ENCODE measurements at regions not wholly inside any gene's neighbourhood (a gene's known extent, or its start where the extent isn't known, plus 50 kb on each side); places are given as distances from the start of the nearest gene placed in this dataset.

- TF ChIP-seq RAD21 (IDR thresholded peaks at IDR 0.05; ENCODE audit: low read length) (no peak), MAFK (IDR thresholded peaks at IDR 0.05; ENCODE audit: low read depth, low read length) (no peak), USF2 (IDR thresholded peaks at IDR 0.05; ENCODE audit: low read depth, low read length) (no peak), SMC3 (IDR thresholded peaks at IDR 0.05; ENCODE audit: low read depth, low read length) (no peak), CTCF (conservative IDR thresholded peaks at IDR 0.05; ENCODE audit: low read depth, low read length) (no peak), FOS (IDR thresholded peaks at IDR 0.05; ENCODE audit: low read depth, low read length) (no peak), POLR2A (IDR thresholded peaks at IDR 0.05; ENCODE audit: low read depth, low read length) (no peak)
Measured at GRCh38 chr3:13238687-13239466, 165.6 kb upstream of the IQSEC1 start.
